Neural crest cell (in vitro differentiated cells): ENCODE measurements at regions not wholly inside any gene's neighbourhood (a gene's known extent, or its start where the extent isn't known, plus 50 kb on each side); places are given as distances from the start of the nearest gene placed in this dataset.
A peak's percentile ranks its signal among the peaks of the same experiment; 100 is the strongest.

Source experiments
- DNase-seq: peaks from one replicate; pipeline ENCODE4 v3.0.0; 2021; ENCODE audit warnings: low read depth, mixed read lengths, low spot score
- H3K27ac Mint-ChIP-seq: one replicate; pipeline ENCODE4 v1.8.0; 2021; ENCODE audit warnings: mild to moderate bottlenecking, mixed read lengths; ENCODE audit not compliant: unreplicated experiment
- H3K27me3 Mint-ChIP-seq: 2 replicates; pipeline ENCODE4 v1.8.0; 2021; ENCODE audit warnings: low read depth, mild to moderate bottlenecking, mixed read lengths
- H3K36me3 Mint-ChIP-seq: 2 replicates; pipeline ENCODE4 v1.8.0; 2021; ENCODE audit warnings: low read depth, mild to moderate bottlenecking, mixed read lengths
- H3K4me1 Mint-ChIP-seq: 2 replicates; pipeline ENCODE4 v1.8.0; 2021; ENCODE audit warnings: mixed read lengths
- H3K4me3 Mint-ChIP-seq: one replicate; pipeline ENCODE4 v1.8.0; 2021; ENCODE audit warnings: mild to moderate bottlenecking, mixed read lengths
- H3K9me3 Mint-ChIP-seq: 2 replicates; pipeline ENCODE4 v1.8.0; 2021; ENCODE audit warnings: mixed read lengths
- TF ChIP-seq, protein P1 (sequence below): fragments of 200-600 bp; sonication (generic); conservative IDR thresholded peaks from 2 replicates; pipeline ENCODE4 v1.5.0; 2021; ENCODE audit warnings: antibody characterized with exemption, mild to moderate bottlenecking

- Mint-ChIP-seq H3K36me3 (no peaks in the 10 kb centered on the region), H3K9me3 (no peaks in the 10 kb centered on the region), H3K27ac (no peak overlapping the region), H3K27me3 (no peaks in the 10 kb centered on the region), H3K4me1 (no peaks in the 10 kb centered on the region), H3K4me3 (no peak overlapping the region)
- no peak for DNase-seq
- TF ChIP-seq, protein P1, sequence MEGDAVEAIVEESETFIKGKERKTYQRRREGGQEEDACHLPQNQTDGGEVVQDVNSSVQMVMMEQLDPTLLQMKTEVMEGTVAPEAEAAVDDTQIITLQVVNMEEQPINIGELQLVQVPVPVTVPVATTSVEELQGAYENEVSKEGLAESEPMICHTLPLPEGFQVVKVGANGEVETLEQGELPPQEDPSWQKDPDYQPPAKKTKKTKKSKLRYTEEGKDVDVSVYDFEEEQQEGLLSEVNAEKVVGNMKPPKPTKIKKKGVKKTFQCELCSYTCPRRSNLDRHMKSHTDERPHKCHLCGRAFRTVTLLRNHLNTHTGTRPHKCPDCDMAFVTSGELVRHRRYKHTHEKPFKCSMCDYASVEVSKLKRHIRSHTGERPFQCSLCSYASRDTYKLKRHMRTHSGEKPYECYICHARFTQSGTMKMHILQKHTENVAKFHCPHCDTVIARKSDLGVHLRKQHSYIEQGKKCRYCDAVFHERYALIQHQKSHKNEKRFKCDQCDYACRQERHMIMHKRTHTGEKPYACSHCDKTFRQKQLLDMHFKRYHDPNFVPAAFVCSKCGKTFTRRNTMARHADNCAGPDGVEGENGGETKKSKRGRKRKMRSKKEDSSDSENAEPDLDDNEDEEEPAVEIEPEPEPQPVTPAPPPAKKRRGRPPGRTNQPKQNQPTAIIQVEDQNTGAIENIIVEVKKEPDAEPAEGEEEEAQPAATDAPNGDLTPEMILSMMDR = no peak
Observed at GRCh38 chr20:40961176-40961575, 67.4 kb upstream of the TOP1 start.

DNA sequence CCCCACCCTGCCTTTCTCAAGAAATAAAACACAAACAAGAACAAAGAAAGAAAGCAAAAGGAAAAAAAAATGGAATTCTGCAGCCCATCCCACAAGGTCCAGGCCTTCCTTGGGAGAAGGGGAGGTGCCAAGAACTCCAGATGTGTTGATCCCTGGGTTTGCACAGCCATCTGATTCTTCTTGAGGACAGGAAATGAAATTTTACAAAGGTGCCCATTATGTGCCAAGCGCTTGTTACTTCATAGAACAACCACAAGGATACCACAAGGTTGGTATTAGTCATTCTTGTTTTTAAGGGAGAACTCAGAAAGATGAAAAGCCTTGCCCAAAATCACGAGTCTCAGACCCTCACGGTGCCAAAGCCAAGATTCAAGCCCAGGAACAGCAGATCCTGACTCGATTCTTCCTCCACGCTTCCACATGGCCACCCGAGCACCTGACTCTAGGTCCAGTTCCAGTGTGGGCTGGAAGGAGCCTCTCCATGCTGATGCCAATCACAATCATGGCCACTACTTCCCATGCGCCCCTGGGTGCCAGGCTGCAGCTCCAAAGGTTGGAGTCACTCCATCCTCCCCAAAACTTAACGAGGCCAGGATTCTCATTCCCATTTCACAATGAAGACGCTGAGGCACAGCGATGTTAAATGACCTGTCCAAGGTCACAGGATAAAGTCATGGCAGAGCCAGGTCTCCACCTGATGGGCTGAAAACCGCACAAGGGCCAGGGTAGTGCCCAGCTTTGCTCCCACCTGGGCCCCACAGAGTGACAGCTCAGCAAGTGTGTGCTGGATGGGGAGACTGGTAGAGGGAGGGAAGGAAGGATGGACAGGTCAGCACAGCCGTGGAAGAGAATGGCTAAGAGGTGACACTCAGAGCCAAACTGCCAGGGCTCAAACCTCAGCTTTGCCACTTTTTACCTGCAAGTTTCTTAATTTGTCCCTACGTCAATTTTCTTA lies 66.7 kb upstream of the TOP1 start:
- DNase-seq = no peak
- H3K4me3 Mint-ChIP-seq = no peak overlapping the region
- no peaks in the 10 kb centered on the region for H3K27me3 Mint-ChIP-seq
- H3K4me1 Mint-ChIP-seq = no peaks in the 10 kb centered on the region
- no peaks in the 10 kb centered on the region for H3K36me3 Mint-ChIP-seq
- no peak overlapping the region for H3K27ac Mint-ChIP-seq
- no peaks in the 10 kb centered on the region for H3K9me3 Mint-ChIP-seq
- TF ChIP-seq, protein P1 = no peak

GRCh38 chr20:40962733-40963504 lies 65.7 kb upstream of the TOP1 start:
- Mint-ChIP-seq H3K4me1 (no peaks in the 10 kb centered on the region), H3K27me3 (no peaks in the 10 kb centered on the region)

DNA sequence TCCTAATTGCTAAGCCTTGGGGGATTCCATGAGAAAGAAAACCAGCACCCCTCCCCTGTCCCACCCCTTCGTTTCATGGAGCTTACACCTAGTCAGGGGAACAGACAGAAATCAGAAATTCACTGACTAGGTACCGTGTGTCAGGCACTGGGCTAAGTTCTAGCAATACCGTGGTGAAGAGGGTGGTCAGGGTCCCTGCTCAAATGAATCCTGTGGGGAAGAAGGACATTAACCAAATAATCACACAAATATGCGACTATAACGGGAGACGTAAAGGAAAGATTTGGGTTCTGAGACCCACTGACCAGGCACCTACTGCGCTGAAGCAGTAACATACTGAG lies 65.1 kb upstream of the TOP1 start:
- Mint-ChIP-seq H3K9me3 (no peaks in the 10 kb centered on the region), H3K36me3 (no peaks in the 10 kb centered on the region)
- no peak for DNase-seq

More at GRCh38 chr20:40962733-40963504, 65.7 kb upstream of the TOP1 start:
- Mint-ChIP-seq H3K36me3 (no peaks in the 10 kb centered on the region), H3K27ac (no peak overlapping the region), H3K4me3 (no peak overlapping the region), H3K9me3 (no peaks in the 10 kb centered on the region)
- TF ChIP-seq, protein P1 = peak; percentile 91
- peak; percentile 82 for DNase-seq

GRCh38 chr20:40965671-40966070 lies 63.0 kb upstream of the TOP1 start:
- no peak overlapping the region for H3K4me3 Mint-ChIP-seq
- no peaks in the 10 kb centered on the region for H3K36me3 Mint-ChIP-seq
- peaks cover 9% of the 10 kb centered on the region for H3K4me1 Mint-ChIP-seq
- H3K9me3 Mint-ChIP-seq = no peaks in the 10 kb centered on the region
- DNase-seq = no peak
- TF ChIP-seq, protein P1 = no peak
- no peaks in the 10 kb centered on the region for H3K27me3 Mint-ChIP-seq
- no peak overlapping the region for H3K27ac Mint-ChIP-seq

More for the DNA sequence above, 65.1 kb upstream of the TOP1 start:
- H3K27ac Mint-ChIP-seq = no peak overlapping the region
- no peaks in the 10 kb centered on the region for H3K27me3 Mint-ChIP-seq
- H3K4me1 Mint-ChIP-seq = no peaks in the 10 kb centered on the region
- TF ChIP-seq, protein P1 = no peak
- H3K4me3 Mint-ChIP-seq = no peak overlapping the region
